Subcutaneous abdominal adipose tissue (tissue), 5 donors: ENCODE measurements at regions not wholly inside any gene's neighbourhood (a gene's known extent, or its start where the extent isn't known, plus 50 kb on each side); places are given as distances from the start of the nearest gene placed in this dataset.

Source experiments
- H3K27ac ChIP-seq: one replicate; pipeline ENCODE4 v1.7.0; 2013; ENCODE audit warnings: low read depth, mild to moderate bottlenecking, inconsistent platforms, low read length, moderate library complexity
- H3K27me3 ChIP-seq, 5 donors: one replicate each; pipeline ENCODE4 v1.7.0; 2013; ENCODE audit warnings: low read length in 5 of 5, inconsistent platforms in 1 of 5; ENCODE audit not compliant: control insufficient read depth in 5 of 5, insufficient read depth in 4 of 5
- H3K36me3 ChIP-seq, 5 donors: one replicate each; pipeline ENCODE4 v1.7.0; 2013; ENCODE audit warnings: low read length in 5 of 5; ENCODE audit not compliant: control insufficient read depth in 5 of 5, insufficient read depth in 5 of 5
- H3K4me1 ChIP-seq, 5 donors: one replicate each; pipeline ENCODE4 v1.7.0; 2013; ENCODE audit warnings: low read length in 5 of 5, mild to moderate bottlenecking in 3 of 5, moderate library complexity in 1 of 5; ENCODE audit not compliant: control insufficient read depth in 5 of 5, insufficient read depth in 5 of 5
- H3K4me3 ChIP-seq, 5 donors: one replicate each; pipeline ENCODE4 v1.7.0; 2013; ENCODE audit warnings: low read length in 5 of 5, low read depth in 1 of 5
- H3K9ac ChIP-seq, 5 donors: one replicate each; pipeline ENCODE4 v1.7.0; 2013; ENCODE audit warnings: low read length in 5 of 5, mild to moderate bottlenecking in 4 of 5, moderate library complexity in 3 of 5
- H3K9me3 ChIP-seq, 5 donors: one replicate each; pipeline ENCODE4 v1.7.0; 2013; ENCODE audit warnings: low read length in 5 of 5; ENCODE audit not compliant: control insufficient read depth in 5 of 5
- donor health status: healthy.
- donor health status: healthy.
- donor health status: healthy.
- donor health status: healthy.
- donor health status: healthy.

- H3K4me1 ChIP-seq: no peaks in the 10 kb centered on the region
- no peak overlapping the region for H3K9ac ChIP-seq
- no peak overlapping the region for H3K4me3 ChIP-seq
- H3K27me3 ChIP-seq: peaks cover 0 to 10% (median 8%) of the 10 kb centered on the region in 5 donors
- no peaks in the 10 kb centered on the region for H3K36me3 ChIP-seq
- H3K9me3 ChIP-seq: peaks cover 8 to 11% (median 9%) of the 10 kb centered on the region in 5 donors
- no peak overlapping the region for H3K27ac ChIP-seq
Measured at GRCh38 chr22:22833059-22833458, 54.6 kb upstream of the IGLL5 start.

- no peaks in the 10 kb centered on the region for H3K36me3 ChIP-seq
- no peak overlapping the region for H3K27ac ChIP-seq
- H3K4me3 ChIP-seq: no peak overlapping the region
- peaks cover 8 to 11% (median 9%) of the 10 kb centered on the region in 5 donors for H3K9me3 ChIP-seq
- H3K4me1 ChIP-seq: peaks cover 0 to 3% (median 0%) of the 10 kb centered on the region in 5 donors
- no peak overlapping the region for H3K9ac ChIP-seq
- H3K27me3 ChIP-seq: peaks cover 0 to 10% (median 8%) of the 10 kb centered on the region in 5 donors
Measured at GRCh38 chr22:22833488-22833887, 54.1 kb upstream of the IGLL5 start.

- peaks cover 8 to 11% (median 9%) of the 10 kb centered on the region in 5 donors for H3K9me3 ChIP-seq
- H3K9ac ChIP-seq: no peak overlapping the region
- no peaks in the 10 kb centered on the region for H3K36me3 ChIP-seq
- H3K27ac ChIP-seq: no peak overlapping the region
- peaks cover 0 to 6% (median 0%) of the 10 kb centered on the region in 5 donors for H3K4me1 ChIP-seq
- H3K4me3 ChIP-seq: no peak overlapping the region
- H3K27me3 ChIP-seq: peaks cover 0 to 13% (median 8%) of the 10 kb centered on the region in 5 donors
Measured at GRCh38 chr22:22834204-22834603, 53.4 kb upstream of the IGLL5 start.

GRCh38 chr22:22834783-22835182, 52.8 kb upstream of the IGLL5 start:
- H3K4me3 ChIP-seq: no peak overlapping the region

GRCh38 chr22:22835242-22835641, 52.4 kb upstream of the IGLL5 start:
- Histone ChIP-seq H3K4me3 (no peak overlapping the region), H3K9me3 (peaks cover 7 to 11% (median 7%) of the 10 kb centered on the region in 5 donors), H3K4me1 (peaks cover 0 to 6% (median 0%) of the 10 kb centered on the region in 5 donors), H3K9ac (no peak overlapping the region), H3K27ac (no peak overlapping the region), H3K36me3 (no peaks in the 10 kb centered on the region), H3K27me3 (peaks cover 0 to 13% (median 8%) of the 10 kb centered on the region in 5 donors)

More at GRCh38 chr22:22834783-22835182, 52.8 kb upstream of the IGLL5 start:
- H3K4me1 ChIP-seq: peaks cover 0 to 6% (median 0%) of the 10 kb centered on the region in 5 donors
- H3K36me3 ChIP-seq: no peaks in the 10 kb centered on the region
- no peak overlapping the region for H3K9ac ChIP-seq
- no peak overlapping the region for H3K27ac ChIP-seq
- peaks cover 0 to 13% (median 8%) of the 10 kb centered on the region in 5 donors for H3K27me3 ChIP-seq
- peaks cover 8 to 11% (median 9%) of the 10 kb centered on the region in 5 donors for H3K9me3 ChIP-seq

- Histone ChIP-seq H3K9ac (no peak overlapping the region), H3K27ac (no peak overlapping the region), H3K9me3 (peaks cover 1 to 5% (median 3%) of the 10 kb centered on the region in 5 donors), H3K4me3 (no peak overlapping the region), H3K36me3 (no peaks in the 10 kb centered on the region), H3K27me3 (peaks cover 0 to 13% (median 8%) of the 10 kb centered on the region in 5 donors), H3K4me1 (peaks cover 0 to 6% (median 0%) of the 10 kb centered on the region in 5 donors)
Measured at GRCh38 chr22:22835771-22836291, 51.8 kb upstream of the IGLL5 start.

- no peak overlapping the region for H3K9ac ChIP-seq
- peaks cover 0 to 2% (median 0%) of the 10 kb centered on the region in 5 donors for H3K9me3 ChIP-seq
- peaks cover 0 to 6% (median 0%) of the 10 kb centered on the region in 5 donors for H3K4me1 ChIP-seq
- H3K27me3 ChIP-seq: peaks cover 0 to 13% (median 8%) of the 10 kb centered on the region in 5 donors
- no peaks in the 10 kb centered on the region for H3K36me3 ChIP-seq
- H3K27ac ChIP-seq: no peak overlapping the region
- H3K4me3 ChIP-seq: no peak overlapping the region
Measured at GRCh38 chr22:22836635-22837034, 51.0 kb upstream of the IGLL5 start.
